ENCODE measurements at regions not wholly inside any gene's neighbourhood (a gene's known extent, or its start where the extent isn't known, plus 50 kb on each side); places are given as distances from the start of the nearest gene placed in this dataset.

GRCh38 chr2:41381701-41382100, 666.1 kb upstream of the PKDCC start:
- Histone ChIP-seq H3K36me3 (no peaks in the 10 kb centered on the region), H3F3A (ENCODE audit: low read depth) (no peaks in the 10 kb centered on the region), H3K9ac (no peak overlapping the region), H4K20me1 (ENCODE audit: low read depth) (no peaks in the 10 kb centered on the region), H2AFZ (replicated peaks) (no peak overlapping the region), H3K4me2 (no peak overlapping the region), H3K4me3 (no peak overlapping the region), H3K27me3 (no peaks in the 10 kb centered on the region), H3K79me2 (ENCODE audit: low read depth) (no peaks in the 10 kb centered on the region), H3K4me1 (no peaks in the 10 kb centered on the region), H3K27ac (no peak overlapping the region), H3K9me3 (ENCODE audit: low read depth) (no peaks in the 10 kb centered on the region)
- Mint-ChIP-seq H3K4me3 (no peak overlapping the region), H3K9me3 (no peaks in the 10 kb centered on the region), H3K27ac (no peak overlapping the region), H3K27me3 (ENCODE audit: insufficient read depth, low read depth) (peaks cover 3% of the 10 kb centered on the region), H3K36me3 (no peaks in the 10 kb centered on the region), H3K4me1 (peaks cover 11% of the 10 kb centered on the region)
- DNase-seq (ENCODE audit: low spot score) = no peak
- TF ChIP-seq EZH2 (IDR thresholded peaks at IDR 0.05) = no peak
- TF ChIP-seq CTCF (IDR thresholded peaks at IDR 0.05) = no peak
- TF ChIP-seq EZH2phosphoT487 (IDR thresholded peaks at IDR 0.05) = no peak

GRCh38 chr2:41387519-41387918, 660.3 kb upstream of the PKDCC start:
- H3K9me3 Mint-ChIP-seq = no peaks in the 10 kb centered on the region
- Histone ChIP-seq H3K4me2 (no peak overlapping the region), H3K27ac (no peak overlapping the region), H4K20me1 (ENCODE audit: low read depth) (no peaks in the 10 kb centered on the region), H3K4me1 (no peaks in the 10 kb centered on the region), H3K9me3 (ENCODE audit: low read depth) (no peaks in the 10 kb centered on the region), H3F3A (ENCODE audit: low read depth) (no peaks in the 10 kb centered on the region), H3K36me3 (no peaks in the 10 kb centered on the region), H2AFZ (replicated peaks) (no peak overlapping the region), H3K27me3 (no peaks in the 10 kb centered on the region), H3K4me3 (no peak overlapping the region), H3K9ac (no peak overlapping the region), H3K79me2 (ENCODE audit: low read depth) (no peaks in the 10 kb centered on the region)
- no peaks in the 10 kb centered on the region for H3K36me3 Mint-ChIP-seq
- no peak overlapping the region for H3K27ac Mint-ChIP-seq
- no peak overlapping the region for H3K4me3 Mint-ChIP-seq
- H3K4me1 Mint-ChIP-seq = no peaks in the 10 kb centered on the region
- TF ChIP-seq CTCF (IDR thresholded peaks at IDR 0.05) = no peak
- TF ChIP-seq EZH2phosphoT487 (IDR thresholded peaks at IDR 0.05) = no peak
- no peak for TF ChIP-seq EZH2 (IDR thresholded peaks at IDR 0.05)
- no peak for DNase-seq (ENCODE audit: low spot score)
- H3K27me3 Mint-ChIP-seq (ENCODE audit: insufficient read depth, low read depth) = no peaks in the 10 kb centered on the region

- no peaks in the 10 kb centered on the region for H3F3A ChIP-seq (ENCODE audit: low read depth)
- no peaks in the 10 kb centered on the region for H3K27me3 Mint-ChIP-seq (ENCODE audit: insufficient read depth, low read depth)
- H3K4me2 ChIP-seq = no peak overlapping the region
- H3K9me3 ChIP-seq (ENCODE audit: low read depth) = no peaks in the 10 kb centered on the region
- H3K4me1 ChIP-seq = no peaks in the 10 kb centered on the region
- H3K9me3 Mint-ChIP-seq = no peaks in the 10 kb centered on the region
- H3K4me3 Mint-ChIP-seq = no peak overlapping the region
- H3K9ac ChIP-seq = no peak overlapping the region
- no peak overlapping the region for H2AFZ ChIP-seq (replicated peaks)
- no peak overlapping the region for H3K27ac Mint-ChIP-seq
- no peaks in the 10 kb centered on the region for H3K27me3 ChIP-seq
- no peak for DNase-seq (ENCODE audit: low spot score)
- H3K36me3 Mint-ChIP-seq = no peaks in the 10 kb centered on the region
- no peak overlapping the region for H3K27ac ChIP-seq
- no peaks in the 10 kb centered on the region for H3K36me3 ChIP-seq
- H3K79me2 ChIP-seq (ENCODE audit: low read depth) = no peaks in the 10 kb centered on the region
- no peak overlapping the region for H3K4me3 ChIP-seq
- no peak for TF ChIP-seq CTCF (IDR thresholded peaks at IDR 0.05)
- no peak for TF ChIP-seq EZH2phosphoT487 (IDR thresholded peaks at IDR 0.05)
- no peak for TF ChIP-seq EZH2 (IDR thresholded peaks at IDR 0.05)
- H4K20me1 ChIP-seq (ENCODE audit: low read depth) = no peaks in the 10 kb centered on the region
- no peaks in the 10 kb centered on the region for H3K4me1 Mint-ChIP-seq
Observed at GRCh38 chr2:41393621-41394020, 654.2 kb upstream of the PKDCC start.

- Histone ChIP-seq H3K27ac (no peak overlapping the region), H3K79me2 (ENCODE audit: low read depth) (no peaks in the 10 kb centered on the region), H3K9me3 (ENCODE audit: low read depth) (no peaks in the 10 kb centered on the region), H3F3A (ENCODE audit: low read depth) (no peaks in the 10 kb centered on the region), H3K36me3 (no peaks in the 10 kb centered on the region), H3K9ac (no peak overlapping the region), H3K4me1 (no peaks in the 10 kb centered on the region), H4K20me1 (ENCODE audit: low read depth) (no peaks in the 10 kb centered on the region), H2AFZ (replicated peaks) (no peak overlapping the region), H3K4me2 (no peak overlapping the region), H3K27me3 (no peaks in the 10 kb centered on the region), H3K4me3 (no peak overlapping the region)
- Mint-ChIP-seq H3K27ac (no peak overlapping the region), H3K36me3 (no peaks in the 10 kb centered on the region), H3K27me3 (ENCODE audit: insufficient read depth, low read depth) (no peaks in the 10 kb centered on the region), H3K4me3 (no peak overlapping the region), H3K9me3 (no peaks in the 10 kb centered on the region), H3K4me1 (peaks cover under 1% of the 10 kb centered on the region)
- no peak for TF ChIP-seq EZH2phosphoT487 (IDR thresholded peaks at IDR 0.05)
- no peak for TF ChIP-seq EZH2 (IDR thresholded peaks at IDR 0.05)
- no peak for TF ChIP-seq CTCF (IDR thresholded peaks at IDR 0.05)
- DNase-seq (ENCODE audit: low spot score) = no peak
Observed at GRCh38 chr2:41394541-41394940, 653.3 kb upstream of the PKDCC start.

All from neural progenitor cell (in vitro differentiated cells).